HG03469 (cell line): ENCODE measurements at regions not wholly inside any gene's neighbourhood (a gene's known extent, or its start where the extent isn't known, plus 50 kb on each side); places are given as distances from the start of the nearest gene placed in this dataset.

Experiments used
- ATAC-seq: cut with Tn5 transposase; IDR thresholded peaks from one replicate; pipeline ENCODE4 v1.9.1; 2021; ENCODE audit warnings: mild to moderate bottlenecking, moderate library complexity, moderate number of reproducible peaks; ENCODE audit not compliant: unreplicated experiment

GRCh38 chr5:27705661-27706060, 667.3 kb upstream of the CDH9 start:
- ATAC-seq = no peak

GRCh38 chr5:27701931-27702903, 663.8 kb upstream of the CDH9 start:
- no peak for ATAC-seq

DNA sequence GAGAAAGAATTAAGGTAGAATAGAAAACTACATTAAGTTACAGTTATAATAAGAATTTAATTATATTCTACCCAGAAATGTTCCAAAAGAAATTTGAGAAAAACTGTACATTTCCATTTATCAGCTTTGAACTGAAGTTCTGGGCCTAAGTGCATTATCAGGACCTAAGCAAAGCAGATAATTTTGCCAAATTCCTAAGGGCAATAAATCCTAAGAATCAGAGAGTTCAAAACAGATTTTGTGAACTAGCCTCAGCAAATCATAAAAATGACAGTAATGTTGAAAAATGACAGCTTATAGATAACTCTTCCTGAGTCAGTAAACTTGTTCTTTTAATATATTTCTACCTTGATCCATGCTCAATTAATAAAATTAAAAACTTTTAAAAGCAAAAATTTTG, 662.1 kb upstream of the CDH9 start:
- no peak for ATAC-seq

- ATAC-seq = no peak
Measured at GRCh38 chr5:27682600-27682999, 644.2 kb upstream of the CDH9 start.

GRCh38 chr5:27652505-27652904, 614.1 kb upstream of the CDH9 start:
- ATAC-seq = no peak

DNA sequence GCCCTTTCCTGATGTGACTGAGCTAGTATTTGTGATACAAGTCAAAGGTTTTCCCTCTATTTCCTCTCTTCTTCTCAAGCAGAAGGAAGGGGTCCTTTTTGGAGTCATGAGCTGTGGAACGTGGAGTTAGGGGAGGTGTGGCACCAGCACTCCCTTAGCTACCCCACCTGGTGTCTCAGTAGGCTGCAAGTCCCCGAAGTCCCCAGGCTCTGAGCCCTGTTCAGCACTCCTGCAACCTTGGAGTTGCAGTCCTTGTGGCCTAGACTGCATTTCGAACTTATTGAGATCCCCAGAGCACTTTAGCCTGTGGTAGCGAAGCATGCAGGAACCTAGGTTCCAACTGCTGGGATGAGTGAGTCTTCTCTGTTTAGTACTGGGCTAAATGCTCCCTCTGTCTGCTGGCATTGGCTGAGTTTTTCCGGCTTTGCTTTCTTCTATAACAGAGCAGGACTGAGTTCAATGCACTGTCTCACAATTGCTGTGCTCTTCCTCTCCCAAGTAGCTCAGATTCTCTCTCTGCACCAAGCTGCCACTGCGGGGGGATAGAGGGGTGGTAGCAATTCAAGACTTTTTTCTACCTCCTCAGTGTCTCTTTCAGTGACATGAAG, 600.7 kb upstream of the CDH9 start:
- no peak for ATAC-seq

DNA sequence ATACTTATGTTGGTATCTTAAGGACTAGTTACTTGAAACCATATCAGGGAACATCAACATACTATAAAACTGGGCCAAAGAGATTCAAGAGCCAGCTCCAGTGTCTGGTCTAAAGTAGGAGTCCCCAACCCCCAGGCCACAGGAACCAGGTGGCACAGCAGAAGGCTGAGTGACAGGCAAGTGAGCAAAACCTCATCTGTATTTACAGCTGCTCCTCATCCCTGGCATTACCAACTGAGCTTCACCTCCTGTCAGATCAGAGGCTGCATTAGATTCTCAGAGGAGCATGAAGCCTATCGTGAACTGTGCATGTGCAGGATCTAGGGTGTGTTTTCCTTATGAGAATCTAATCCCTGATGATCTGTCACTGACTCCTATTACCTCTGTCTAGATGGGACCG, 581.6 kb upstream of the CDH9 start:
- ATAC-seq = no peak

DNA sequence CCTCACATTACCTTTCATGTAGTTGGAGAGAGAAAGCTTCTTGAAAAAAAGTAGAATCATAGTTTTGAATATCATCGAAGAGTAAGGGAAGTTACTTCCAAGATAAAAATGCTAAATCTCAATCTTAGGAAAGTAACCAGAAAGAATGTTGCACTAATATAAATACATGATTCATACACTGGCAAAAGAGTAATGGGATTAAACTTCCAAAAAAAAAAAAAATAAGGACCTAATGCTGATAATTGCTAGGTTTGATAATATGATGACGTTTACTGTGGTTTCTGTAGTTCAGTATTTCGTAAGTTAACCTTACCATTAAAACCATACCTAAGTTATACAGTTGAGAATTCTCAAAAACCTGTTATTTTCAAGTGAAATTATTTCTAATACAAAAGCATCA, 573.8 kb upstream of the CDH9 start:
- no peak for ATAC-seq

DNA sequence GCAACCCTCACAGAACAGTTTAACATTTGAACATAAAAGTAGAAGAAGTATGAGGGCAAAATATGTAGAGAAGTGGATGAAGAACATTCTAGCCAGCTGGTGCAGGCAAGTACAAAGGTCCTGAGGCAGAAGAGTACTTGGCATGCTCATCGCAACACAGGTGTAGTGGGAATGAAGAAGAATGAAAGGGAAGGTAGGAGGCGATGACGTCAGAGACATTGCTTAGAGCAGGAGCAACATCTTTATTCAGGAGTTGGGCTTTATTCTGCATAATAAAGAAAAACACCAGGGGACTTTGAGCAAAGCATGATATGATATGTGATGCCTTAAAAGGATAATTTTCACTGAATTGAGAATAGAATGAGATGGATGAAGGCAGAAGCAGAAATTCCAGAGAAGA, 570.6 kb upstream of the CDH9 start:
- ATAC-seq = no peak

GRCh38 chr5:27598576-27598975, 560.2 kb upstream of the CDH9 start:
- ATAC-seq = no peak

- no peak for ATAC-seq
Measured at GRCh38 chr5:27594141-27594540, 555.8 kb upstream of the CDH9 start.

DNA sequence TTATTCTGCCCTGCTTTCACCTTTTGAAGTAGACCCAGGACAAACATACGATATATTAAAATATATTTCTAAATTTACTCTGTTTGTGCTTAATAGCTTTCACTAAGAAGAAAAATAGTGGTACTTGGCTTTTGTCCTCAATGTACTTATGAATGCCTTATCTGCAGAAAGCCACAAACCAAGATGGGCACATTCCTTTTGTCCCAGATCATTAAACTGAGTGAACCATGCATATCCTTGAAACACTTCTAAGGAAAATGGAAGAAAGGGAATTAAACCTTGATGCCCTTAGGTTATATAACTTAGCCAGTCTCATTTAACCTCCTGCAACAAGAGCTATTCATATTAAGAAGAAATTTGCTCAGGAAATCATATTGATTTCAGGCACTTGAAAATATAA, 553.8 kb upstream of the CDH9 start:
- no peak for ATAC-seq

- ATAC-seq = no peak
Measured at GRCh38 chr5:27590503-27590902, 552.1 kb upstream of the CDH9 start.

GRCh38 chr5:27578279-27578678, 539.9 kb upstream of the CDH9 start:
- no peak for ATAC-seq

DNA sequence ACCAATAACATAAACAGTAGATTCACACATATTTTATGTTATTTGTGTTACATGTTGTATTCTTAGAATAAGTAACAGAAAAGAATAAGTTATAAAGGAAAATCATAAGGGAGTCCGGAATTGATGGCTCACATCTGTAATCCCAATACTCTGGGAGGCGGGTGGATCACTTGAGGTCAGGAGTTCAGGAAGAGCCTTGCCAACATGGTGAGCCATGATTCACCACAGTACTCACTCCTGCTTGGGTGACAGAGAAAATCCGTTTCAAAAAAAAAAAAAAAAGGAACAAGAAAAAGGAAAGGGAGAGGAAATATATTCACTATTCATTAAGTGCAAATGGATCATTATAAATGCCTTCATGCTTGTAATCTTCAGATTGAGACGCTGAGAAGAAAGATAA, 533.3 kb upstream of the CDH9 start:
- ATAC-seq = no peak

DNA sequence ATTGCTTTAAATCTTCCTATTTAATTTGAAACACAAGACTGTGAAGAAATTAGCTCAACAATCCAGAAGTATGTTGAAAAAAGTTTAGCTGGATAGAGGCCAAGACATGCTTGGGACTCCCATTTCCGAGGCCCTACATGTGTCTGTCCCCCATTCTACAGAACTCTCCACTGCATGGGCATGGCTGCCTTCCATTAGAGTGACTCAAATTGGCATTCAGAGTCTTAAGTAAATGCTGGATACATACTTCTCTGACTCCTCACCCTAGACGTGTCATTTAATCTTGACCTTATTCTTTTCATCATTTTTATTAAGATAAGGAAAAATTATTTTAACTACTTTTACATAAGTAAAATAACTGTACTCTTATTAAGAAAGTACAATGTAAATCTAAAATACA, 530.4 kb upstream of the CDH9 start:
- no peak for ATAC-seq

GRCh38 chr5:27561408-27561807, 523.0 kb upstream of the CDH9 start:
- no peak for ATAC-seq

DNA sequence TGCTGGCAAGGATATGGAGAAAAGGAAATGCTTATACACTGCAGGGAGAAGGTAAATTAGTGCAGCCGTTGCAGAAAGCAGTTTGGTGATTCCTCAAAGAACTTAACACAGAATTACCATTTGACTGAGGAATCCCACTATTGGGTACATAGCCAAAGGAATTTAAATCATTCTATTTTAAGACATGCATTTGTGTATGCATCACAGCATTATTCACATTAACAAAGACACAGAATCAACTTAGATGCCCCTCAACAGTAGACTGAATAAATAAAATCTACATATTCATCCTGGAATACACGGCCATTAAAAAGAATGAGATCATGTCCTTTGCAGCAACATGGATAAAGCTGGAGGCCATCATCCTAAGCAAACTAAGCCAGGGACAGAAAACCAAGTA, 510.1 kb upstream of the CDH9 start:
- ATAC-seq = no peak

DNA sequence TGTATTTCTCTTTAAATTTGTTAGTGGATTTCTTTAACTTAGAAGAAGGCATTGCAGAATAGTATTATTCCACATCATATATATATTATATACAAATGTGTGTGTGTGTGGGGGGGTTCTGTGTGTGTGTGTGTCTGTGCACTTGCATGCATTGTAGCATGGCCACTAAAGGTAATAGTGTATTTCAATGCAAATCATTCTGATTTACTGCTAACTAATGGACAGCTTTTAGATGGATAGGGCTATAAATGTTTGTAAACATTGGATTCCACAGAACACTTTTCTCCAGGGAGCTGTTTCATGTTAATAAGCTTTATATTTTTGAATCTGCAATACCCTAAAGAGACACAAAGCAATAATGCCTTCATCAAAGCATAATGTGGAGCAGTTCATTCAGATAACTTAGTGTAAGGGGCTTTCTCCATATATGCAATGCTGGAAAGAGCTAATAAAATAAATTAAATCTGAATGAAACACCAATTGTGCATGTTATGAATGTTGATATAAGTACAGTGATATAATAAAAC, 496.7 kb upstream of the CDH9 start:
- ATAC-seq = no peak

- no peak for ATAC-seq
Measured at GRCh38 chr5:27532305-27532704, 493.9 kb upstream of the CDH9 start.

DNA sequence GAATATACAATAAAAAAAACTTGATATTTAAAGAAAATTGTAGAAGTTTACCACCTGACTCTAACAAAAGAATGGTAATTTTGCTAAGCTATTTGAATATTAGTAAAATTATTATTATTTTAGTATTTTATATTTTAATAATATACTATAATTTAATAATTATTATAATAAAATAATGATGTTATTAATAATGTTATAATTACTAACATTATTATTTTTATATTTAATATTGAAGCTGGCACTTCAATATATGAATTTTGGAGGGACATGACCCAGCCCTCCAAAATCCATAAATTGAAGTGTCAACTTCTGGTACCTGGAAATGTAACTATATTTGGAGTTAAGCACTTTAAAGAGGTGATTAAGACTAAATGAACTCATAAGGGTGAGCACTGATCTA, 486.1 kb upstream of the CDH9 start:
- ATAC-seq = no peak

DNA sequence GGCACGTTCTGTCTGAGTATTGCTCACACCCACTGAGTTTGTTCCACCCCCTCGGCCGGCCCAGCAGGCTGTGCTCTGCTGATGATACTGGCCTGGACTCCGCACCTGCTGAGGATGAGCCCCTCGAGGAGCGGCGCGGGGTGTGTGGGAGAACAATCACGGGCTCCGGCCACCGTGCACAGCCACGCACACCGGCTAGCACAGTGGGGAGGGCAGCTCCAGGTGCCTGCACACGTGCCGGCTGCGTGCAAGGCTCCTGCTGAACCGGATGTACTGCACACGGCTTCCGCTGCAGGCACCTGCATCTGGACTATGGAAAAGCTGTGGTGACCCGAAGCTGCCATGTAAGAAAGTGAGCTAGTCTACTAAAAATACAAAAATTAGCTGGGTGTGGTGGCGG, 485.2 kb upstream of the CDH9 start:
- ATAC-seq = no peak
